Colonic mucosa (tissue), 4 donors: ENCODE measurements at regions not wholly inside any gene's neighbourhood (a gene's known extent, or its start where the extent isn't known, plus 50 kb on each side); places are given as distances from the start of the nearest gene placed in this dataset.

Source experiments
- DNase-seq: peaks from one replicate; pipeline ENCODE4 v3.0.0-alpha.2; 2020
- H3K27ac ChIP-seq: fragments of 200-600 bp; one replicate; pipeline ENCODE4 v1.8.0; 2021
- H3K27me3 ChIP-seq: fragments of 200-600 bp; one replicate; pipeline ENCODE4 v1.8.0; 2021
- H3K36me3 ChIP-seq: fragments of 200-600 bp; one replicate; pipeline ENCODE4 v1.8.0; 2021
- H3K4me1 ChIP-seq: fragments of 200-600 bp; one replicate; pipeline ENCODE4 v1.8.0; 2021; ENCODE audit warnings: mild to moderate bottlenecking
- H3K4me3 ChIP-seq: fragments of 200-600 bp; one replicate; pipeline ENCODE4 v1.8.0; 2021
- H3K9ac ChIP-seq, 2 donors: one replicate each; pipeline ENCODE4 v1.7.0; 2013; ENCODE audit warnings: control low read depth in 2 of 2, low read depth in 2 of 2, low read length in 2 of 2
- H3K9me3 ChIP-seq: fragments of 200-600 bp; one replicate; pipeline ENCODE4 v1.8.0; 2021
- intact Hi-C: fragments of 100-400 bp; cut with DNase I; formaldehyde crosslinking; loops from one replicate; pipeline ENCODE4 v1.14.1; 2022
- TF ChIP-seq, protein P1 (sequence below): fragments of 200-600 bp; IDR thresholded peaks from one replicate; pipeline ENCODE4 v1.8.0; 2022; ENCODE audit warnings: antibody characterized with exemption, mild to moderate bottlenecking
- donor health status: healthy.
- donor health status: DM: no; HTN: no; CAD: no.
- donor health status: DM: no; HTN: no; CAD: no.

DNA sequence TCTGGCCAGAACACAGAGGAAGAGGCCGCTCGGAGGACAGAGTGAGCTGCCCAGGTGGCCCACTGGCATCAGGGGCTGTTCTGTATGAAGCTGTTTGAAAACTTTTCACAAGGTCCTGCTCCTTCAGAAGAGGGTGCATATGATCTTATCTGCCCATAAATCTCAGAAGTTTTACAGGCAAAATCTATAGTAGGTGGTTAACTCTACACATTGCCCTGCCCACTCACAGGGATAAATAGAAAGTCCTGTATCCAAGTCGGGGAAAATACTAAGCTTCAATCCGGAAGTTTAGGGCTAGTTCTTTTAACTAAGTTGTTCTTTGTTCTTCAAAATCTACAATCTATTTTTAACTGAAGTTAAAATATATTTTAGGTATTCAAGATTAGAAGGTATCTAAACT lies 233.7 kb downstream of the FOXA2 start:
- Histone ChIP-seq H3K4me3 (no peak overlapping the region), H3K36me3 (no peaks in the 10 kb centered on the region), H3K9me3 (no peaks in the 10 kb centered on the region), H3K27ac (no peak overlapping the region), H3K27me3 (no peaks in the 10 kb centered on the region), H3K9ac (no peak overlapping the region), H3K4me1 (no peaks in the 10 kb centered on the region)
- TF ChIP-seq, protein P1, sequence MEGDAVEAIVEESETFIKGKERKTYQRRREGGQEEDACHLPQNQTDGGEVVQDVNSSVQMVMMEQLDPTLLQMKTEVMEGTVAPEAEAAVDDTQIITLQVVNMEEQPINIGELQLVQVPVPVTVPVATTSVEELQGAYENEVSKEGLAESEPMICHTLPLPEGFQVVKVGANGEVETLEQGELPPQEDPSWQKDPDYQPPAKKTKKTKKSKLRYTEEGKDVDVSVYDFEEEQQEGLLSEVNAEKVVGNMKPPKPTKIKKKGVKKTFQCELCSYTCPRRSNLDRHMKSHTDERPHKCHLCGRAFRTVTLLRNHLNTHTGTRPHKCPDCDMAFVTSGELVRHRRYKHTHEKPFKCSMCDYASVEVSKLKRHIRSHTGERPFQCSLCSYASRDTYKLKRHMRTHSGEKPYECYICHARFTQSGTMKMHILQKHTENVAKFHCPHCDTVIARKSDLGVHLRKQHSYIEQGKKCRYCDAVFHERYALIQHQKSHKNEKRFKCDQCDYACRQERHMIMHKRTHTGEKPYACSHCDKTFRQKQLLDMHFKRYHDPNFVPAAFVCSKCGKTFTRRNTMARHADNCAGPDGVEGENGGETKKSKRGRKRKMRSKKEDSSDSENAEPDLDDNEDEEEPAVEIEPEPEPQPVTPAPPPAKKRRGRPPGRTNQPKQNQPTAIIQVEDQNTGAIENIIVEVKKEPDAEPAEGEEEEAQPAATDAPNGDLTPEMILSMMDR, result no peak
- intact Hi-C loops, result no loop called here
- DNase-seq, result no peak

DNA sequence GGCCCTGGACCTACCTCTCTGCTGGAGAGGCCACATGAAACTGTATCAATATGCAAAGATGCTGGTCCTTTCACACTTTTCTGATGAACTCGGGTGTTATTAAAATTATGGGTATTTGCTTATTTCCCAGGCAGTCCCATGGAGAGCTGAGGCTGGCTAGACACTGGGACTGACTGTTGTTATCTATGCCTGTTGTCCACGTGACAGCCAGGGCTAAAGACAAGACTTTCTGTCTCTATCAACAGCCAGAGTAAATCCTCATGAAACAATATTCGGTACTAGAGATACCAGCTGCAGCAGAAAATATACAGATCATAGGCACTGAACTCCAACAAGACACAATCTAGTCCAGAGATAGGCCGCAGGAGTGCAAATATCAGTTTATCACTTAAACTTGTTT lies 236.4 kb downstream of the FOXA2 start:
- no peaks in the 10 kb centered on the region for H3K9me3 ChIP-seq
- no peak overlapping the region for H3K9ac ChIP-seq
- no peaks in the 10 kb centered on the region for H3K4me1 ChIP-seq
- H3K27me3 ChIP-seq, result no peaks in the 10 kb centered on the region
- H3K27ac ChIP-seq, result no peak overlapping the region
- TF ChIP-seq, protein P1, result no peak
- DNase-seq, result no peak
- no peaks in the 10 kb centered on the region for H3K36me3 ChIP-seq
- intact Hi-C loops, result no loop called here
- H3K4me3 ChIP-seq, result no peak overlapping the region

DNA sequence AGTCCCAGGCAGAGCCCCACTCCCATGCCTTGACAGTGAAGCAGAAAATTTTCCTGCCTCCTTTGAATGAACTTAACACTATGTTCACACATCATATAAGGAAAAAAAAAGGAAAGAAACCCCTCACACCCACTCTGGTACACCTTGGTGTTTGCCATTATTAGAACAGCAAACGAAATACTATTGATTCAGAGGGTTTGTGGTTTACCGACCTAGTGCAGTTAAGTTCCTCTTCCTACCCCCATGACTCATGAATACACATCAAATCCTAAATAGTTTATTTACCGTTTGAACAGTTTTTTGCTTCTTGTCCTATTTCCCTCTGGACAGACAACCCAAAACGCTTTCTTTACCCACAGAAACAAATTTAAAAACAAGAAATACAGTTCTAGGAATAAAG lies 237.7 kb downstream of the FOXA2 start:
- Histone ChIP-seq H3K9me3 (no peaks in the 10 kb centered on the region), H3K4me1 (no peaks in the 10 kb centered on the region), H3K9ac (no peak overlapping the region), H3K36me3 (no peaks in the 10 kb centered on the region), H3K4me3 (no peak overlapping the region), H3K27me3 (no peaks in the 10 kb centered on the region), H3K27ac (no peak overlapping the region)
- intact Hi-C loops, result no loop called here
- TF ChIP-seq, protein P1, result no peak
- no peak for DNase-seq

DNA sequence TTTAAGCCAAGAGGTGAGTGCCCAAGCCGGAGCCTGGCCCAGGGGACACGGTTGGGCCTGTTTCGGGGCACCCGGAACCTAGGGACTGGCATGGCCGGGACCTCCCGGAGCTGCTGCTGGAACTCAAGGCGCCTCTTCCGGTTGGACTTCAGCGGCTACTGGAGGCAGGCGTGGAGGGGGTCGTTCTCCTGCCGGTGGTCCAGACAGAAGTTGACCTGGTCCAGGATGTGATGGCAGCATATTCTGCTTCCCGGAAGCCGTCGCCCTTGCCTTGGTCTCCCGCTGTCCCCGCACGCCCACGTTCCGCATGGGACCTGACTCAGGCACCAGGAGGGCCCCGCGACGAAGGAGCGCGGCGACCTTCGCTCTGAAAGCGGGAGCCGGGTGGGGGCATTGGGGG lies 240.8 kb downstream of the FOXA2 start:
- intact Hi-C loops, result loop anchor here (5.0 kb wide), 2 partner anchors 39 to 629 kb away; no protein-coding TSS in a partner anchor
- H3K27ac ChIP-seq, result no peak overlapping the region
- H3K9ac ChIP-seq, result no peak overlapping the region
- H3K27me3 ChIP-seq, result no peaks in the 10 kb centered on the region
- TF ChIP-seq, protein P1, result no peak
- no peaks in the 10 kb centered on the region for H3K9me3 ChIP-seq
- no peaks in the 10 kb centered on the region for H3K36me3 ChIP-seq
- DNase-seq, result no peak
- H3K4me3 ChIP-seq, result no peak overlapping the region
- no peaks in the 10 kb centered on the region for H3K4me1 ChIP-seq

DNA sequence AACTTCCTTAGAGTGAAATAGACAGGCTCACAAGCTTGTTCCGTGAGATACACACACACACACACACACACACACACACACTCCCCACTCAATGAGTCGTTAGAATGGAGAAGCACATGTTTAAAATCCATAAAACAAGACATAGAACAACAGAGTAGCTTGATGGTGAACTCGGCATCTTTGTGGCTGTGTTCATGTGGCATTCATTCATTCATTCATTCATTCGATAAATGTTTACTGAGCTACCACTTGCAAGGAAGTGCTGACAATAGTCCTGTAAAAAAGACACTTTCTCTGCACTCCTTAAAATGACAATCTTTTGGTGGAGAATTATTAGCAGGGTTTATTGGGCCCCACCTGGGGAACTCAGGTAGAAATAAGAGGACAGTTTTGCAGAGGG lies 242.0 kb downstream of the FOXA2 start:
- TF ChIP-seq, protein P1, result no peak
- intact Hi-C loops, result loop anchor here (5.0 kb wide), 2 partner anchors 40 to 630 kb away; no protein-coding TSS in a partner anchor
- Histone ChIP-seq H3K27me3 (no peaks in the 10 kb centered on the region), H3K36me3 (no peaks in the 10 kb centered on the region), H3K4me3 (no peak overlapping the region), H3K27ac (no peak overlapping the region), H3K4me1 (no peaks in the 10 kb centered on the region), H3K9ac (no peak overlapping the region), H3K9me3 (no peaks in the 10 kb centered on the region)
- no peak for DNase-seq
